RWPE2 (cell line): ENCODE measurements at regions not wholly inside any gene's neighbourhood (a gene's known extent, or its start where the extent isn't known, plus 50 kb on each side); places are given as distances from the start of the nearest gene placed in this dataset.
"Not testable (repeated sequence)": the region's sequence is repeated elsewhere in the genome, so short reads cannot be mapped to it uniquely, and the experiment has no call there.

Experiments
- ATAC-seq: fragments of 200-7000 bp; cut with Tn5 transposase; 3 replicates; pipeline ENCODE4 v1.9.1; 2021; ENCODE audit warnings: low read depth
- DNase-seq: peaks from one replicate; pipeline ENCODE4 v3.0.0-alpha.2; 2020; ENCODE audit warnings: low spot score
- H3K27ac ChIP-seq: fragments of 450-650 bp; 2 replicates; pipeline ENCODE4 v1.5.1; 2017; ENCODE audit warnings: mild to moderate bottlenecking; ENCODE audit not compliant: poor library complexity, severe bottlenecking
- H3K27me3 ChIP-seq: fragments of 250-450 bp; sonication (Bioruptor Pico); 2 replicates; pipeline ENCODE4 v1.5.1; 2021; ENCODE audit warnings: mild to moderate bottlenecking, moderate library complexity; ENCODE audit not compliant: insufficient read depth, poor library complexity, severe bottlenecking
- H3K36me3 ChIP-seq: fragments of 250-450 bp; sonication (Bioruptor Pico); 2 replicates; pipeline ENCODE4 v1.5.1; 2020; ENCODE audit warnings: low read depth, mild to moderate bottlenecking, moderate library complexity
- H3K4me1 ChIP-seq: fragments of 250-450 bp; sonication (Bioruptor Pico); 2 replicates; pipeline ENCODE4 v1.5.1; 2021; ENCODE audit warnings: mild to moderate bottlenecking, moderate library complexity; ENCODE audit not compliant: insufficient read depth, poor library complexity, severe bottlenecking
- H3K4me3 ChIP-seq: fragments of 250-450 bp; sonication (Bioruptor Pico); 2 replicates; pipeline ENCODE4 v1.5.1; 2021; ENCODE audit warnings: mild to moderate bottlenecking, moderate library complexity; ENCODE audit not compliant: severe bottlenecking
- H3K9me3 ChIP-seq: fragments of 250-450 bp; sonication (Bioruptor Pico); 2 replicates; pipeline ENCODE4 v1.5.1; 2021; ENCODE audit warnings: mild to moderate bottlenecking, moderate library complexity; ENCODE audit not compliant: severe bottlenecking
- CTCF ChIP-seq: fragments of 450-650 bp; IDR thresholded peaks from one replicate; pipeline ENCODE4 v1.5.1; 2017; ENCODE audit warnings: mild to moderate bottlenecking, moderate library complexity; ENCODE audit not compliant: poor library complexity, severe bottlenecking

- Histone ChIP-seq H3K9me3 (no peaks in the 10 kb centered on the region), H3K4me3 (no peak overlapping the region), H3K27me3 (no peaks in the 10 kb centered on the region), H3K27ac (no peak overlapping the region), H3K36me3 (no peaks in the 10 kb centered on the region), H3K4me1 (no peaks in the 10 kb centered on the region)
- no peak for TF ChIP-seq CTCF
- DNase-seq (no peak), ATAC-seq (no peak)
Observed at GRCh38 chr2:167331636-167332232, 443.5 kb downstream of the XIRP2 start.

- H3K27ac ChIP-seq, H3K4me3 ChIP-seq, H3K9me3 ChIP-seq, ATAC-seq, DNase-seq, H3K36me3 ChIP-seq, H3K4me1 ChIP-seq, H3K27me3 ChIP-seq: not testable (repeated sequence)
Observed at GRCh38 chr2:167328808-167329207, 440.5 kb downstream of the XIRP2 start.

- no peak for TF ChIP-seq CTCF
- DNase-seq (no peak), ATAC-seq (no peak)
- Histone ChIP-seq H3K27ac (no peak overlapping the region), H3K27me3 (peaks cover 8% of the 10 kb centered on the region), H3K4me1 (no peaks in the 10 kb centered on the region), H3K9me3 (no peaks in the 10 kb centered on the region), H3K4me3 (no peak overlapping the region), H3K36me3 (no peaks in the 10 kb centered on the region)
Observed at GRCh38 chr2:167322795-167323194, 434.5 kb downstream of the XIRP2 start.

- no peak for TF ChIP-seq CTCF
- no peak overlapping the region for H3K4me3 ChIP-seq
- no peaks in the 10 kb centered on the region for H3K4me1 ChIP-seq
- no peaks in the 10 kb centered on the region for H3K9me3 ChIP-seq
- DNase-seq (no peak), ATAC-seq (no peak)
- no peaks in the 10 kb centered on the region for H3K36me3 ChIP-seq
- peaks cover 8% of the 10 kb centered on the region for H3K27me3 ChIP-seq
- no peak overlapping the region for H3K27ac ChIP-seq
Observed at GRCh38 chr2:167318581-167318980, 430.3 kb downstream of the XIRP2 start.

GRCh38 chr2:167310442-167310841 lies 422.2 kb downstream of the XIRP2 start:
- H3K36me3 ChIP-seq: no peaks in the 10 kb centered on the region
- H3K27ac ChIP-seq: no peak overlapping the region
- no peak for TF ChIP-seq CTCF
- H3K4me3 ChIP-seq: no peak overlapping the region
- ATAC-seq (no peak), DNase-seq (no peak)
- H3K27me3 ChIP-seq: peaks cover 19% of the 10 kb centered on the region
- H3K9me3 ChIP-seq: no peaks in the 10 kb centered on the region
- no peaks in the 10 kb centered on the region for H3K4me1 ChIP-seq
